ENCODE measurements at regions not wholly inside any gene's neighbourhood (a gene's known extent, or its start where the extent isn't known, plus 50 kb on each side); places are given as distances from the start of the nearest gene placed in this dataset.

DNA sequence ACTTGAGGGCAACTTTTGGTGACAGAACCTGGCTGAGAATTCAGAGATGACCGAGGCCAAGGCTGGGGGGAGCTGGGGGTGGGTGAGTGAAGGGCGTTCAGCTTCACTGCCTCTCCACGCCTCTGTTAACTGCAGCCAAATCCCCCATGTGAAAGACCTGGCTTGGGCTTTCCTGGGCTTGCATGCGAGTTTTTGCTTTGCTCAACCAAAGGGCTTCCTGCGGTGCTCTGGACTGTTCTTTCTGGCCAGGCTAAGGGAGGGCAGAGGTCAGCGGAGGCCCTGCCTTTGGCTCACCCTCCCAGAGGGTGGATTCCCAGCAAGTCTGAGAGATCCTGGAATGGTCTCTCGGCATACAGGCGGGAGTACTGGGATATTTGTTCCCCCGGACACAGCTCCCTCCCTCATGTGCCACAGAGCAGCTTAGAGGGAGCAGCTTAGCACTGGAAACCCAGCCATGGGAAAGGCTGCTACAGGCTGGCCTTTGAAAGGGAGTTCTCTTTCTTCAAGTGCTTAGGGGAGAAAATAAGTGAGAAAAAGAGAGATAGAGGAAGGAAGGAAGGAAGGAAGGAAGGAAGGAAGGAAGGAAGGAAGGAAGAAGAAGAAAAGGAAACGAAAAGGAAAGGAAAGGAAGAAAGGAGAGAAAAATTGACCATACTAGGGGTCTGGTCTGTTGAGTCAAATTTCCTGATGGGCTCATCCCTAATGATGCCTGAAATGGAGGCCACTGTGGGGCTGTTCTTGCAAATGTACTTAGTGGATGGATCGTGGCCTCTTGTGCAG, 158.8 kb downstream of the FGF18 start:
- ChIA-PET POLR2A (no interaction called here), CTCF (ENCODE audit: low intra/inter-chr PET ratio, low total read pairs) (no interaction called here)
- Histone ChIP-seq H2AFZ (ENCODE audit: low read length) (no peak overlapping the region), H3K27ac (ENCODE audit: extremely low read length, insufficient read depth, low read length) (no peak overlapping the region), H3K79me2 (ENCODE audit: insufficient read depth, low read length) (no peaks in the 10 kb centered on the region), H3K4me3 (replicated peaks in 1 of 3; ENCODE audit: insufficient read depth in 1 of 3, low read depth in 2 of 3, low read length in 3 of 3) (no peak overlapping the region), H3K4me1 (ENCODE audit: insufficient read depth, low read length) (no peaks in the 10 kb centered on the region), H3K36me3 (replicated peaks in 1 of 2; ENCODE audit: control insufficient read depth in 1 of 2, insufficient read depth in 2 of 2, low read length in 2 of 2) (no peaks in the 10 kb centered on the region), H4K20me1 (ENCODE audit: insufficient read depth, low read length) (no peaks in the 10 kb centered on the region), H3K27me3 (ENCODE audit: control insufficient read depth in 1 of 2, insufficient read depth in 2 of 2, low read length in 2 of 2) (peaks cover 2 to 24% of the 10 kb centered on the region in 2 experiments; a peak in 4 of 5 replicates), H3K9ac (ENCODE audit: insufficient read depth, low read depth, low read length) (no peak overlapping the region), H3K4me2 (ENCODE audit: low read depth, low read length) (no peak overlapping the region), H3K9me3 (ENCODE audit: low read length) (no peaks in the 10 kb centered on the region)
- intact Hi-C loops (cut with micrococcal nuclease; ENCODE audit: unreplicated experiment) (no loop called here), in situ Hi-C loops (cut with HindIII; ENCODE audit: extremely low pct_ligation_motif_present, low pct_unique_long_range_greater_than_20kb) (no loop called here)
- WGBS (ENCODE audit: low lambda C conversion rate), result 13% methylated on average over 6 of the region's 11 CpGs
- ATAC-seq, result peak; percentile 30; the same call in 1 of the 3 replicates
- no peak for DNase-seq (ENCODE audit: low spot score)
- TF ChIP-seq ZNF737 (CRISPR knock-in tag; IDR thresholded peaks at IDR 0.05; ENCODE audit: borderline replicate concordance) (no peak), ARID2 (CRISPR knock-in tag; IDR thresholded peaks at IDR 0.05; ENCODE audit: borderline replicate concordance) (no peak), ZNF260 (CRISPR knock-in tag; IDR thresholded peaks at IDR 0.05; ENCODE audit: borderline replicate concordance, low read depth) (no peak), ZBTB7A (CRISPR knock-in tag; IDR thresholded peaks at IDR 0.05) (no peak), MED1 (CRISPR knock-in tag; IDR thresholded peaks at IDR 0.05) (no peak), ZNF292 (CRISPR knock-in tag; IDR thresholded peaks at IDR 0.05; ENCODE audit: borderline replicate concordance, low read depth) (no peak), ZNF776 (CRISPR knock-in tag; IDR thresholded peaks at IDR 0.05) (no peak), ZNF546 (CRISPR knock-in tag; conservative IDR thresholded peaks at IDR 0.05) (no peak)
- TF ChIP-seq, protein P1, sequence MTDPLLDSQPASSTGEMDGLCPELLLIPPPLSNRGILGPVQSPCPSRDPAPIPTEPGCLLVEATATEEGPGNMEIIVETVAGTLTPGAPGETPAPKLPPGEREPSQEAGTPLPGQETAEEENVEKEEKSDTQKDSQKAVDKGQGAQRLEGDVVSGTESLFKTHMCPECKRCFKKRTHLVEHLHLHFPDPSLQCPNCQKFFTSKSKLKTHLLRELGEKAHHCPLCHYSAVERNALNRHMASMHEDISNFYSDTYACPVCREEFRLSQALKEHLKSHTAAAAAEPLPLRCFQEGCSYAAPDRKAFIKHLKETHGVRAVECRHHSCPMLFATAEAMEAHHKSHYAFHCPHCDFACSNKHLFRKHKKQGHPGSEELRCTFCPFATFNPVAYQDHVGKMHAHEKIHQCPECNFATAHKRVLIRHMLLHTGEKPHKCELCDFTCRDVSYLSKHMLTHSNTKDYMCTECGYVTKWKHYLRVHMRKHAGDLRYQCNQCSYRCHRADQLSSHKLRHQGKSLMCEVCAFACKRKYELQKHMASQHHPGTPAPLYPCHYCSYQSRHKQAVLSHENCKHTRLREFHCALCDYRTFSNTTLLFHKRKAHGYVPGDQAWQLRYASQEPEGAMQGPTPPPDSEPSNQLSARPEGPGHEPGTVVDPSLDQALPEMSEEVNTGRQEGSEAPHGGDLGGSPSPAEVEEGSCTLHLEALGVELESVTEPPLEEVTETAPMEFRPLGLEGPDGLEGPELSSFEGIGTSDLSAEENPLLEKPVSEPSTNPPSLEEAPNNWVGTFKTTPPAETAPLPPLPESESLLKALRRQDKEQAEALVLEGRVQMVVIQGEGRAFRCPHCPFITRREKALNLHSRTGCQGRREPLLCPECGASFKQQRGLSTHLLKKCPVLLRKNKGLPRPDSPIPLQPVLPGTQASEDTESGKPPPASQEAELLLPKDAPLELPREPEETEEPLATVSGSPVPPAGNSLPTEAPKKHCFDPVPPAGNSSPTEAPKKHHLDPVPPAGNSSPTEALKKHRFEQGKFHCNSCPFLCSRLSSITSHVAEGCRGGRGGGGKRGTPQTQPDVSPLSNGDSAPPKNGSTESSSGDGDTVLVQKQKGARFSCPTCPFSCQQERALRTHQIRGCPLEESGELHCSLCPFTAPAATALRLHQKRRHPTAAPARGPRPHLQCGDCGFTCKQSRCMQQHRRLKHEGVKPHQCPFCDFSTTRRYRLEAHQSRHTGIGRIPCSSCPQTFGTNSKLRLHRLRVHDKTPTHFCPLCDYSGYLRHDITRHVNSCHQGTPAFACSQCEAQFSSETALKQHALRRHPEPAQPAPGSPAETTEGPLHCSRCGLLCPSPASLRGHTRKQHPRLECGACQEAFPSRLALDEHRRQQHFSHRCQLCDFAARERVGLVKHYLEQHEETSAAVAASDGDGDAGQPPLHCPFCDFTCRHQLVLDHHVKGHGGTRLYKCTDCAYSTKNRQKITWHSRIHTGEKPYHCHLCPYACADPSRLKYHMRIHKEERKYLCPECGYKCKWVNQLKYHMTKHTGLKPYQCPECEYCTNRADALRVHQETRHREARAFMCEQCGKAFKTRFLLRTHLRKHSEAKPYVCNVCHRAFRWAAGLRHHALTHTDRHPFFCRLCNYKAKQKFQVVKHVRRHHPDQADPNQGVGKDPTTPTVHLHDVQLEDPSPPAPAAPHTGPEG (CRISPR knock-in tag; IDR thresholded peaks at IDR 0.05), result no peak
- TF ChIP-seq, protein P2, sequence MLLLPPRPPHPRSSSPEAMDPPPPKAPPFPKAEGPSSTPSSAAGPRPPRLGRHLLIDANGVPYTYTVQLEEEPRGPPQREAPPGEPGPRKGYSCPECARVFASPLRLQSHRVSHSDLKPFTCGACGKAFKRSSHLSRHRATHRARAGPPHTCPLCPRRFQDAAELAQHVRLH (CRISPR knock-in tag; IDR thresholded peaks at IDR 0.05; ENCODE audit: borderline replicate concordance, low read depth), result no peak
- TF ChIP-seq, protein P3, sequence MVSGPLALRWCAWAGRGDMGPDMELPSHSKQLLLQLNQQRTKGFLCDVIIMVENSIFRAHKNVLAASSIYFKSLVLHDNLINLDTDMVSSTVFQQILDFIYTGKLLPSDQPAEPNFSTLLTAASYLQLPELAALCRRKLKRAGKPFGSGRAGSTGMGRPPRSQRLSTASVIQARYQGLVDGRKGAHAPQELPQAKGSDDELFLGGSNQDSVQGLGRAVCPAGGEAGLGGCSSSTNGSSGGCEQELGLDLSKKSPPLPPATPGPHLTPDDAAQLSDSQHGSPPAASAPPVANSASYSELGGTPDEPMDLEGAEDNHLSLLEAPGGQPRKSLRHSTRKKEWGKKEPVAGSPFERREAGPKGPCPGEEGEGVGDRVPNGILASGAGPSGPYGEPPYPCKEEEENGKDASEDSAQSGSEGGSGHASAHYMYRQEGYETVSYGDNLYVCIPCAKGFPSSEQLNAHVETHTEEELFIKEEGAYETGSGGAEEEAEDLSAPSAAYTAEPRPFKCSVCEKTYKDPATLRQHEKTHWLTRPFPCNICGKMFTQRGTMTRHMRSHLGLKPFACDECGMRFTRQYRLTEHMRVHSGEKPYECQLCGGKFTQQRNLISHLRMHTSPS (CRISPR knock-in tag; IDR thresholded peaks at IDR 0.05; ENCODE audit: low read depth), result no peak
- TF ChIP-seq, protein P4, sequence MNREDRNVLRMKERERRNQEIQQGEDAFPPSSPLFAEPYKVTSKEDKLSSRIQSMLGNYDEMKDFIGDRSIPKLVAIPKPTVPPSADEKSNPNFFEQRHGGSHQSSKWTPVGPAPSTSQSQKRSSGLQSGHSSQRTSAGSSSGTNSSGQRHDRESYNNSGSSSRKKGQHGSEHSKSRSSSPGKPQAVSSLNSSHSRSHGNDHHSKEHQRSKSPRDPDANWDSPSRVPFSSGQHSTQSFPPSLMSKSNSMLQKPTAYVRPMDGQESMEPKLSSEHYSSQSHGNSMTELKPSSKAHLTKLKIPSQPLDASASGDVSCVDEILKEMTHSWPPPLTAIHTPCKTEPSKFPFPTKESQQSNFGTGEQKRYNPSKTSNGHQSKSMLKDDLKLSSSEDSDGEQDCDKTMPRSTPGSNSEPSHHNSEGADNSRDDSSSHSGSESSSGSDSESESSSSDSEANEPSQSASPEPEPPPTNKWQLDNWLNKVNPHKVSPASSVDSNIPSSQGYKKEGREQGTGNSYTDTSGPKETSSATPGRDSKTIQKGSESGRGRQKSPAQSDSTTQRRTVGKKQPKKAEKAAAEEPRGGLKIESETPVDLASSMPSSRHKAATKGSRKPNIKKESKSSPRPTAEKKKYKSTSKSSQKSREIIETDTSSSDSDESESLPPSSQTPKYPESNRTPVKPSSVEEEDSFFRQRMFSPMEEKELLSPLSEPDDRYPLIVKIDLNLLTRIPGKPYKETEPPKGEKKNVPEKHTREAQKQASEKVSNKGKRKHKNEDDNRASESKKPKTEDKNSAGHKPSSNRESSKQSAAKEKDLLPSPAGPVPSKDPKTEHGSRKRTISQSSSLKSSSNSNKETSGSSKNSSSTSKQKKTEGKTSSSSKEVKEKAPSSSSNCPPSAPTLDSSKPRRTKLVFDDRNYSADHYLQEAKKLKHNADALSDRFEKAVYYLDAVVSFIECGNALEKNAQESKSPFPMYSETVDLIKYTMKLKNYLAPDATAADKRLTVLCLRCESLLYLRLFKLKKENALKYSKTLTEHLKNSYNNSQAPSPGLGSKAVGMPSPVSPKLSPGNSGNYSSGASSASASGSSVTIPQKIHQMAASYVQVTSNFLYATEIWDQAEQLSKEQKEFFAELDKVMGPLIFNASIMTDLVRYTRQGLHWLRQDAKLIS (CRISPR knock-in tag; IDR thresholded peaks at IDR 0.05), result no peak
- BruUV-seq (replicated peaks), result no TSS peak
- no peak for FAIRE-seq

Data from HepG2 (cell line).